ENCODE measurements at regions not wholly inside any gene's neighbourhood (a gene's known extent, or its start where the extent isn't known, plus 50 kb on each side); places are given as distances from the start of the nearest gene placed in this dataset.

- TF ChIP-seq CTCF (IDR thresholded peaks at IDR 0.05; ENCODE audit: low read length, missing control alignments) = no peak
- no peak for DNase-seq (ENCODE audit: low read depth)
- H3K4me3 ChIP-seq (replicated peaks; ENCODE audit: low read depth, low read length) = no peak overlapping the region
These were observed 659.2 kb upstream of the AADAT start for GRCh38 chr4:170748975-170749374.

- no peak overlapping the region for H3K4me3 ChIP-seq (replicated peaks; ENCODE audit: low read depth, low read length)
- DNase-seq (ENCODE audit: low read depth) = no peak
- TF ChIP-seq CTCF (IDR thresholded peaks at IDR 0.05; ENCODE audit: low read length, missing control alignments) = no peak
These were observed 653.9 kb upstream of the AADAT start for GRCh38 chr4:170743633-170744032.

GRCh38 chr4:170741856-170742255, 652.1 kb upstream of the AADAT start:
- TF ChIP-seq CTCF (IDR thresholded peaks at IDR 0.05; ENCODE audit: low read length, missing control alignments) = no peak
- no peak for DNase-seq (ENCODE audit: low read depth)
- no peak overlapping the region for H3K4me3 ChIP-seq (replicated peaks; ENCODE audit: low read depth, low read length)

GRCh38 chr4:170736710-170737109, 647.0 kb upstream of the AADAT start:
- no peak for DNase-seq (ENCODE audit: low read depth)
- no peak for TF ChIP-seq CTCF (IDR thresholded peaks at IDR 0.05; ENCODE audit: low read length, missing control alignments)
- H3K4me3 ChIP-seq (replicated peaks; ENCODE audit: low read depth, low read length) = no peak overlapping the region

- no peak for TF ChIP-seq CTCF (IDR thresholded peaks at IDR 0.05; ENCODE audit: low read length, missing control alignments)
- no peak for DNase-seq (ENCODE audit: low read depth)
- no peak overlapping the region for H3K4me3 ChIP-seq (replicated peaks; ENCODE audit: low read depth, low read length)
These were observed 640.1 kb upstream of the AADAT start for GRCh38 chr4:170729897-170730296.

- H3K4me3 ChIP-seq (replicated peaks; ENCODE audit: low read depth, low read length) = no peak overlapping the region
- DNase-seq (ENCODE audit: low read depth) = no peak
- no peak for TF ChIP-seq CTCF (IDR thresholded peaks at IDR 0.05; ENCODE audit: low read length, missing control alignments)
These were observed 639.5 kb upstream of the AADAT start for GRCh38 chr4:170729236-170729635.

GRCh38 chr4:170724191-170724590, 634.4 kb upstream of the AADAT start:
- H3K4me3 ChIP-seq (replicated peaks; ENCODE audit: low read depth, low read length) = no peak overlapping the region
- no peak for DNase-seq (ENCODE audit: low read depth)
- no peak for TF ChIP-seq CTCF (IDR thresholded peaks at IDR 0.05; ENCODE audit: low read length, missing control alignments)

Data from fibroblast of pulmonary artery (primary cell).